Right lobe of liver (tissue), 4 donors: ENCODE measurements at regions not wholly inside any gene's neighbourhood (a gene's known extent, or its start where the extent isn't known, plus 50 kb on each side); places are given as distances from the start of the nearest gene placed in this dataset.

Experiments used
- CTCF ChIP-seq, 4 donors: fragments of 200-600 bp in 3 of 4; fragments of 450-650 bp in 1 of 4; IDR thresholded peaks; one replicate each; pipeline versions ENCODE4 v1.5.1 to v1.8.0; 2016 to 2022; ENCODE audit warnings: antibody characterized with exemption in 4 of 4, mild to moderate bottlenecking in 2 of 4
- POLR2A ChIP-seq: fragments of 450-650 bp; IDR thresholded peaks from one replicate; pipeline ENCODE4 v1.6.1; 2017; ENCODE audit warnings: antibody characterized with exemption, mild to moderate bottlenecking
- donor health status: DM: no; HTN: no; CAD: no.
- donor health status: DM: no; HTN: no; CAD: no.
- donor health status: DM: no; HTN: yes; CAD: no.

- TF ChIP-seq POLR2A (no peak), CTCF (IDR thresholded peaks at IDR 0.05) (no peak)
Measured at GRCh38 chr6:119894811-119895210, 545.2 kb upstream of the MAN1A1 start.
